Activated CD8-positive, alpha-beta memory T cell treated with anti-CD3 and anti-CD28 coated beads for 36 hours (primary cell): ENCODE measurements at regions not wholly inside any gene's neighbourhood (a gene's known extent, or its start where the extent isn't known, plus 50 kb on each side); places are given as distances from the start of the nearest gene placed in this dataset.

Source experiments
- CTCF ChIA-PET: fragments of 350-600 bp; sonication (Branson Sonifier 250); formaldehyde crosslinking; loops from one replicate; lab custom pipeline; 2021; ENCODE audit warnings: antibody characterized with exemption; lab: Charles Lee
- POLR2A ChIA-PET: fragments of 350-600 bp; sonication (Branson Sonifier 250); formaldehyde crosslinking; loops from one replicate; lab custom pipeline; 2021; ENCODE audit warnings: antibody characterized with exemption; lab: Charles Lee

DNA sequence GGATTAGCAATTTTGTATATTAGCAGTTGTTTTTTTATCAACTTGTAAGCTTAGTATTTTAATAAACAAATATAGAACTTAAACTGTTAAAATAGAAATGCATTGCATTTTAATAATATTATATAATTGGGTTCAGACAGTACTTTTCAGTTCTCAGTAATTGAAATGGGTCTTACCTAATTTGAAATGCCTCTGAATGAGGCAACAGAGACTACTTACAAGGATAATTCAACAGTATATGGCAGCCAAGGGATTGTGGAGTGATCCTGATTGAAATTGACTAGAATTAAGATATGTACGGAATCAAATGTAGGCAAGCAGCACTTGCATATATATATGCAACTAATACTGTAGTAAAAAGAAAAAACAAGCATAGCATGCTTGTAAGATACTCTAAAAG, 1503.9 kb upstream of the MIR17HG start:
- POLR2A ChIA-PET = no interaction called here

DNA sequence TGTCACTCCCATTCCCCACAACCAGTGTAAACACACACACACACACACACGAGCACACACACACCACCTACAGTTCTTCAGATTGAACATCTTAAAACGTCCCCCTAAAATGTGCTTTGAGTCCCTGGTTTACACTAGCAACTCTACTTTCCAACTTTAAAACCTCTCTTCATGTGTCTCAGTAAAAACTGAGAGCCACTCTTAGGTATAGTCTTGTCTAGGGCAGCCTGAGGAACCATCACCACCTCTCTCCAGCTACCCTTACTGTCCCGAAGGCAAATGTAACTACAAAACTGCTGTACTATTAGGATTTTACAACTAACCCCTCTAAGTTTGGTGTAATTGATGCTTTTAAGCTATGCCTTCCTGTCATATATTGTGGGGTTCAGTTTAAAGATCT, 1501.6 kb upstream of the MIR17HG start:
- ChIA-PET POLR2A (no interaction called here), CTCF (no interaction called here)

More for the DNA sequence above, 1503.9 kb upstream of the MIR17HG start:
- CTCF ChIA-PET = no interaction called here

GRCh38 chr13:89846926-89847585, 1500.4 kb upstream of the MIR17HG start:
- CTCF ChIA-PET = no interaction called here
- POLR2A ChIA-PET = no interaction called here

- POLR2A ChIA-PET = no interaction called here
- CTCF ChIA-PET = no interaction called here
Observed at GRCh38 chr13:89852570-89852969, 1494.9 kb upstream of the MIR17HG start.

GRCh38 chr13:89856512-89856911, 1491.0 kb upstream of the MIR17HG start:
- POLR2A ChIA-PET = no interaction called here
- CTCF ChIA-PET = no interaction called here

GRCh38 chr13:89857502-89857901, 1490.0 kb upstream of the MIR17HG start:
- ChIA-PET POLR2A (no interaction called here), CTCF (no interaction called here)

- ChIA-PET POLR2A (no interaction called here), CTCF (no interaction called here)
Observed at GRCh38 chr13:89862011-89862690, 1485.3 kb upstream of the MIR17HG start.

GRCh38 chr13:89862691-89863036, 1484.8 kb upstream of the MIR17HG start:
- CTCF ChIA-PET = no interaction called here
- POLR2A ChIA-PET = no interaction called here

- ChIA-PET CTCF (no interaction called here), POLR2A (no interaction called here)
Observed at GRCh38 chr13:89865164-89866064, 1482.1 kb upstream of the MIR17HG start.

- ChIA-PET CTCF (no interaction called here), POLR2A (no interaction called here)
Observed at GRCh38 chr13:89869312-89869711, 1478.2 kb upstream of the MIR17HG start.

- CTCF ChIA-PET = no interaction called here
- POLR2A ChIA-PET = no interaction called here
Observed at GRCh38 chr13:89878904-89879303, 1468.6 kb upstream of the MIR17HG start.

DNA sequence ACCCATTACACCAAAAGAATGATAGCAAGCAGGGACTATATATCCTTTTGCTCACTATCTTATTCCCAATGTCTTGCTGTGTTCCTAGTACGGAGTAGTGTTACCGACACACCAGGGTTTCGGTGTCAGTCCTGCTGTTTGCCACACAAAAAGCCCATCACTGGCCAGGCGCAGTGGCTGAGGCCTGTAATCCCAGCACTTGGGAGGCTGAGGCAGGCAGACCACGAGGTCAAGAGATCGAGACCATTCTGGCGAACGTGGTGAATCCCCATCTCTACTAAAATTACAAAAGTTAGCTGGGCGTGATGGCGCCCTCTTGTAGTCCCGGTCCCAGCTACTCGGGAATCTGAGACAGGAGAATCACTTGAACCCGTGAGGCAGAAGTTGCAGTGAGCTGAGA, 1467.3 kb upstream of the MIR17HG start:
- ChIA-PET POLR2A (no interaction called here), CTCF (no interaction called here)

GRCh38 chr13:89883893-89884448, 1463.5 kb upstream of the MIR17HG start:
- ChIA-PET CTCF (no interaction called here), POLR2A (no interaction called here)

DNA sequence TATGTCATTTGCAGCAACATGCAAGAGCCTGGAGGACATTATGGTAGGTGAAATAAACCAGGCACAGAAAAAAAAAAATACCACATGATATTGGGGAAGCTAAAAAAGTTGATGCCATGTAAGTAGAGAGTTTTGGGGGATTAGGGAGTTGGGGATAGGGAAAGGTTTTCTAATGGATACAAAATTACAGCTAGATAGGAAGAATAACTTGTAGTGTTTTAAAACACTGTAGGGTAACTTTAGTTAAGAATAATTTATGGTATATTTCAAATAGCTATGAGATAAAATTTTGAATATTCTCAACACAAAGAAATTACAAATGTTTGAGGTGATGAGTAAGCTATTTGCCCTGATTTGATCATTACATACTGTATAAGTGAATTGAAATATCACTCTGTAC, 1456.7 kb upstream of the MIR17HG start:
- ChIA-PET POLR2A (no interaction called here), CTCF (no interaction called here)

DNA sequence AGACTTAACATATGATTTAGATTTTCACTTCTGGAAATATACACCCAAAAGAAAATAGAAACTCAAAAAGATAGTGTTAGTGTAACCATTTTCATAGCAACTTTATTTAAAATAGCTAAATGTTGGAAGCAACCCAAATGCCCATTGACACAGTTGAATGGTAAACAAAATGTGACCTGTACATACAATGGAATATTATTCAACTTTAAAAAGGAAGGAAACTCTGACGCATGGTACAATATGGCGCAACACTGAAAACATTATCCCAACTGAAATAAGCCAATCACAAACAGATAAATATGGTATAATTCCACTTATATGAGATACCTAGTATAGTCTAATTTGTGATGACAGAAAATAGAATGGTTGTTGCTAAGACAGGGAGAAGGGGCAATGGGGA, 1456.1 kb upstream of the MIR17HG start:
- ChIA-PET POLR2A (no interaction called here), CTCF (no interaction called here)

- POLR2A ChIA-PET = no interaction called here
- CTCF ChIA-PET = no interaction called here
Observed at GRCh38 chr13:89897681-89898080, 1449.8 kb upstream of the MIR17HG start.

GRCh38 chr13:89899302-89900103, 1448.0 kb upstream of the MIR17HG start:
- POLR2A ChIA-PET = no interaction called here
- CTCF ChIA-PET = no interaction called here

DNA sequence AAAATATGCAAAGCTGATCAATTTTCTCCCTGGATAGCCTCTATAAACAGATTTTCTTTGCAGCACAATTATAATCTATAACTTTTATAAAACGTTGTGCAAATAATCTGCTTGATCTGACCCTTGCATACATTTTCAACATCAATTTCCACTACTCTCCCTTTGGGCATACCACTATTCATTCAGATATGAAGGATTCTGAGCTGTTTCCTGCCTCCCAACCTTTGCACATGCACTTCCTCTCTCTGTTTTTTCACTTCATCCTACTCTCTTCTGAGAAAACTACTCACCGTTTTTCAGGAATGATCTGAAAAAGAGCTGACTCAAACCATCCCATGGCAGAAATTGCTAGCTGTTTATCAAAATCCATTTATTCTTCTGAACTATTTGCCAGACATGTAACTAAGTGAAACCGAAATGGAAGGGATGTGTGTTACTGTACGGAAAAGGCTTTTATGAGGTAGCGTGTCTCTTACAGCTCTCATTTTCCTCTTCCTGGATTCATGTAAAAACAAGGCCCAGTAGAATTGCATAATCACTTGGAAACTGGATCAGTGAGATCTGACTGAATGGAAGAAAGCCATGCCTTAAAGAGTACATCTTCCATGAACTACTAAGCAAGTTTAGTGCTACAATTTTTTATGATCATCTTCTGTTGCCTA, 1447.3 kb upstream of the MIR17HG start:
- ChIA-PET CTCF (no interaction called here), POLR2A (no interaction called here)

- POLR2A ChIA-PET = no interaction called here
- CTCF ChIA-PET = no interaction called here
Observed at GRCh38 chr13:89902223-89902622, 1445.3 kb upstream of the MIR17HG start.
